ENCODE measurements at regions not wholly inside any gene's neighbourhood (a gene's known extent, or its start where the extent isn't known, plus 50 kb on each side); places are given as distances from the start of the nearest gene placed in this dataset.

DNA sequence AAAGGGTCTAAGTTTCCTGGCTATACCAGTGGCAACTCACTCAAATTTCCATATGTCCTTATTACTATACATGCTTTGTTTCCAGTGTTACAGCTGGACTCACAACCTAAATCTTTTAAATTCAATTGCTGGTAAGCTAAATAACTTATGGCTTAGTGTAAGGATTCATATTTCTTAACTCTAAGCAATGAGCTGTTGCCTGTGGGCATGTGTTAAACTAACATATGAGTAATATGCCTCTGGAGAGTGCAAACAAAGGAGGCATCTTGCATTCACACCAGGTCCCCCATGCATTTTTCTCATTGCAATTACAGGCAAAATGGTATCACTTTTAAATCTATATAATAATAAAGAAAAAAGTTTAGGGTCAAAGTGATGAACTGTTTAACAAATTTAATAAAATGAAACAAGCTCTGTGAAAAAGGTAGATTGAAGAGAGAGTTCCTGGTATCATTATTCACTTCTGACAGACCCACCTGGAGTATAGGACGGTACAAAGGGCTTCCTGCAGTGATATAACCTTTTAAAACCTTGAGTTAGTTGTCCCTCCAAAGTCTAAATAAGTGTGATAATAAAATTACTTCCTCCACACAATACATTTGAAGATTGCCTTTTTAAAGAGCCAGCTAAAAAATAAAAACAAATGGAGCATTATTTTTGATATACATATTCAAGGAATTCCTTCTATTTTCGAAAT is 57.6 kb upstream of the HMGCLL1 start:
- DNase-seq = no peak

DNA sequence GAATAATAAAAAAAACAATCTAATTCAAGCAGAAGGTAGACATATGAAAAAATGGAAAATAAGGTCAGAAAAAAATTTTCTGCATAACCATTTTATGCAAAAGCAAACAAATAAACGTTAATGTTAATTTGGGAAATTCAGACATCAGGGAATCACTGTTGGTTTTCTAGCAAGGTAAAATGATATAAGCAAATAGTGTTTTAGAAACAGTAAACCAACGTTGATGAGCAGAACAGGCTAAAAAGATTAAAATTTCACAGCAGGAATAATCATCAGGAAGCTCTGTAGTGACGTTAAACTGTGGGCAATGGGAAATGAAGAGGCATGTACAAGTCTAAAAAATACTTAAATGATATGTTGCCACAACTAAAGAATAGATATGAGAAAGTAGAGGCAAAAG is 54.5 kb upstream of the HMGCLL1 start:
- no peak for DNase-seq

DNA sequence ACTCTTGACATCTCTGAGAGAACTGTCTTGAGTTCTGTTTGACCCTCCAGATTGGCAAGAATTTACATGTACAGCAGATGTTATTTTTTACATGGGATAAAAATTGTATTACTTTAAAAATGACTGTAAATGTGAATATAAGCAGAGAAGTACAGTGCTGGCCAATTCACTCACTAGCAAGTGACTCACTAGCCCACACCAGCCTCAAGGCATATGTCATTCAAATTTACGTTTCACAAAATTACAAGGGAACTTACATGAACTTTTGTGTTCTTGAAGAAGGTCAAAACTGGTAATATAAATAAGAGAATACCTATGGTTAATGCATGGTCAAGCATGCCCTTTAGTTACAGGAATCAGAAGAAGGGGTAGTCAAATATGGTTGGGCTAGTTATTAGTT is 54.0 kb upstream of the HMGCLL1 start:
- DNase-seq = no peak

Data from inflammatory macrophage treated with lipopolysaccharide for 1 hour (primary cell).